Adrenal gland (tissue), 5 donors: ENCODE measurements at regions not wholly inside any gene's neighbourhood (a gene's known extent, or its start where the extent isn't known, plus 50 kb on each side); places are given as distances from the start of the nearest gene placed in this dataset.

Experiments used
- CTCF ChIP-seq, 6 experiments: fragments of 450-650 bp in 4 of 6; fragments of 200-600 bp in 2 of 6; sonication (generic) in 1 of 6; IDR thresholded peaks; 1 replicate in 5 of 6; 2 replicates in 1 of 6; pipeline versions ENCODE4 v1.5.1 to v1.8.0; 2016 to 2021; ENCODE audit warnings: antibody characterized with exemption in 6 of 6, mild to moderate bottlenecking in 2 of 6, moderate library complexity in 1 of 6
- POLR2A ChIP-seq, 2 donors: fragments of 450-650 bp; IDR thresholded peaks; one replicate each; pipeline ENCODE4 v1.6.1; 2017; ENCODE audit warnings: antibody characterized with exemption in 2 of 2, mild to moderate bottlenecking in 2 of 2, moderate library complexity in 1 of 2
- donor health status: DM: no; HTN: no; CAD: no.

- TF ChIP-seq CTCF (IDR thresholded peaks at IDR 0.05) (no peak), POLR2A (IDR thresholded peaks at IDR 0.05) (no peak)
These were observed 168.2 kb upstream of the MYCN start for GRCh38 chr2:15772086-15772595.
